ENCODE measurements at regions not wholly inside any gene's neighbourhood (a gene's known extent, or its start where the extent isn't known, plus 50 kb on each side); places are given as distances from the start of the nearest gene placed in this dataset.

- TF ChIP-seq CTCF (IDR thresholded peaks at IDR 0.05; ENCODE audit: insufficient read depth, low read depth, low read length, missing control alignments) = no peak
- DNase-seq (ENCODE audit: low read depth) = no peak
- H3K4me3 ChIP-seq (ENCODE audit: low read length) = no peak overlapping the region
Measured at GRCh38 chr22:48179571-48180546, 1417.4 kb downstream of the TBC1D22A start.

GRCh38 chr22:48178536-48178935 is 1416.1 kb downstream of the TBC1D22A start:
- TF ChIP-seq CTCF (IDR thresholded peaks at IDR 0.05; ENCODE audit: insufficient read depth, low read depth, low read length, missing control alignments) = no peak
- no peak for DNase-seq (ENCODE audit: low read depth)
- no peak overlapping the region for H3K4me3 ChIP-seq (ENCODE audit: low read length)

GRCh38 chr22:48177631-48178030 is 1415.2 kb downstream of the TBC1D22A start:
- DNase-seq (ENCODE audit: low read depth) = no peak
- no peak overlapping the region for H3K4me3 ChIP-seq (ENCODE audit: low read length)
- TF ChIP-seq CTCF (IDR thresholded peaks at IDR 0.05; ENCODE audit: insufficient read depth, low read depth, low read length, missing control alignments) = no peak

- H3K4me3 ChIP-seq (ENCODE audit: low read length) = no peak overlapping the region
- TF ChIP-seq CTCF (IDR thresholded peaks at IDR 0.05; ENCODE audit: insufficient read depth, low read depth, low read length, missing control alignments) = no peak
- DNase-seq (ENCODE audit: low read depth) = no peak
Measured at GRCh38 chr22:48175721-48176120, 1413.3 kb downstream of the TBC1D22A start.

GRCh38 chr22:48173773-48174160 is 1411.3 kb downstream of the TBC1D22A start:
- H3K4me3 ChIP-seq (ENCODE audit: low read length) = no peak overlapping the region
- no peak for TF ChIP-seq CTCF (IDR thresholded peaks at IDR 0.05; ENCODE audit: insufficient read depth, low read depth, low read length, missing control alignments)
- no peak for DNase-seq (ENCODE audit: low read depth)

GRCh38 chr22:48173061-48173772 is 1410.8 kb downstream of the TBC1D22A start:
- H3K4me3 ChIP-seq (ENCODE audit: low read length) = no peak overlapping the region
- no peak for DNase-seq (ENCODE audit: low read depth)
- TF ChIP-seq CTCF (IDR thresholded peaks at IDR 0.05; ENCODE audit: insufficient read depth, low read depth, low read length, missing control alignments) = no peak

Data from epithelial cell of esophagus (primary cell).